ENCODE measurements at regions not wholly inside any gene's neighbourhood (a gene's known extent, or its start where the extent isn't known, plus 50 kb on each side); places are given as distances from the start of the nearest gene placed in this dataset.
"Not testable (repeated sequence)": the region's sequence is repeated elsewhere in the genome, so short reads cannot be mapped to it uniquely, and the experiment has no call there.

DNA sequence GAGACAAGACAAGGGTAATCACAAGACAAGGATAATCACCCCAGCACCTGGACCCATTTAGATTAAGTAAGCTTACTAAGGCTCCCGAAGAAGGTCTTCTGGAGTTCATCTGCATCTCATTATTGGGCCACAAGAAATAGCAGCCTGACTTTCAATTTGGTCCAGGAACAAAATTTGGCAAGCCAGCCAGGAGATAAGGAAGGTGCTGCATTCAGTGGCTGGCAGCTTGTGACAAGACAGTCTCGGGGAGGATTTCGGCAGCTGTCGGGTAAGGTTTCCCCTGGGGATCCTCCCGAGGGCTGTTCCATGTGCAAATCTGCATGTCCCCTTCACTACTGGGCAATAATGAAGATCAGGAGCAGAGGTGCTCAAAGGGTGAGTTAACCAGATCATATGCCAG, 195.2 kb downstream of the FCRL5 start:
- Histone ChIP-seq H3K36me3 (no peaks in the 10 kb centered on the region), H3K4me1 (ENCODE audit: control insufficient read depth in 1 of 2, low read depth in 2 of 2) (no peaks in the 10 kb centered on the region), H3K9me3 (no peaks in the 10 kb centered on the region), H3K27ac (no peak overlapping the region), H3K27me3 (replicated peaks; ENCODE audit: insufficient read depth) (no peaks in the 10 kb centered on the region), H3K4me3 (no peak overlapping the region)
- no peak for ATAC-seq (ENCODE audit: insufficient number of reproducible peaks, low FRiP score, low read depth)
- TF ChIP-seq, protein P1, sequence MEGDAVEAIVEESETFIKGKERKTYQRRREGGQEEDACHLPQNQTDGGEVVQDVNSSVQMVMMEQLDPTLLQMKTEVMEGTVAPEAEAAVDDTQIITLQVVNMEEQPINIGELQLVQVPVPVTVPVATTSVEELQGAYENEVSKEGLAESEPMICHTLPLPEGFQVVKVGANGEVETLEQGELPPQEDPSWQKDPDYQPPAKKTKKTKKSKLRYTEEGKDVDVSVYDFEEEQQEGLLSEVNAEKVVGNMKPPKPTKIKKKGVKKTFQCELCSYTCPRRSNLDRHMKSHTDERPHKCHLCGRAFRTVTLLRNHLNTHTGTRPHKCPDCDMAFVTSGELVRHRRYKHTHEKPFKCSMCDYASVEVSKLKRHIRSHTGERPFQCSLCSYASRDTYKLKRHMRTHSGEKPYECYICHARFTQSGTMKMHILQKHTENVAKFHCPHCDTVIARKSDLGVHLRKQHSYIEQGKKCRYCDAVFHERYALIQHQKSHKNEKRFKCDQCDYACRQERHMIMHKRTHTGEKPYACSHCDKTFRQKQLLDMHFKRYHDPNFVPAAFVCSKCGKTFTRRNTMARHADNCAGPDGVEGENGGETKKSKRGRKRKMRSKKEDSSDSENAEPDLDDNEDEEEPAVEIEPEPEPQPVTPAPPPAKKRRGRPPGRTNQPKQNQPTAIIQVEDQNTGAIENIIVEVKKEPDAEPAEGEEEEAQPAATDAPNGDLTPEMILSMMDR (IDR thresholded peaks at IDR 0.05) = no peak
- DNase-seq (ENCODE audit: low spot score) = no peak

DNA sequence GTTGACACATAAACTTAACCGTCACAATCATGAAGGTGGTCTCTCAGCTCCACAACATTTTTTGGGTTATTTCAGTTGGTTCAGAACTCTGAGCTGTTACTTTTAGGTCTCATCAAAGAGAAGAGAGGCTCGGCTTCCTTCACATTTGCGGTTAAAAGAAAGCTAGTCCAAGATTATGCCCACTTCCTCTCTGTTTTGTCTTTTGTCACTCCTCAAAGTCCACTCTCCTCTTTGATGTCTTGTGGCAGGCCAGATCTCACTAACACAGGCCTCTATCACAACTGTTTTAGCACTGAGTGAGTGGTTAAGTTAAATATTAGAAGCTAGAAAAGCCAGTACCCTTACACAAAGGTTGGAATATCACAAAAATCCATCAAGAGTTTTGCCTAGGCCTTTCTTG, 195.7 kb downstream of the FCRL5 start:
- Histone ChIP-seq H3K4me1 (ENCODE audit: control insufficient read depth in 1 of 2, low read depth in 2 of 2) (no peaks in the 10 kb centered on the region), H3K4me3 (no peak overlapping the region), H3K27ac (no peak overlapping the region), H3K9me3 (no peaks in the 10 kb centered on the region), H3K27me3 (replicated peaks; ENCODE audit: insufficient read depth) (no peaks in the 10 kb centered on the region), H3K36me3 (no peaks in the 10 kb centered on the region)
- DNase-seq (ENCODE audit: low spot score) (no peak), ATAC-seq (ENCODE audit: insufficient number of reproducible peaks, low FRiP score, low read depth) (no peak)
- TF ChIP-seq, protein P1 (IDR thresholded peaks at IDR 0.05) = no peak

DNA sequence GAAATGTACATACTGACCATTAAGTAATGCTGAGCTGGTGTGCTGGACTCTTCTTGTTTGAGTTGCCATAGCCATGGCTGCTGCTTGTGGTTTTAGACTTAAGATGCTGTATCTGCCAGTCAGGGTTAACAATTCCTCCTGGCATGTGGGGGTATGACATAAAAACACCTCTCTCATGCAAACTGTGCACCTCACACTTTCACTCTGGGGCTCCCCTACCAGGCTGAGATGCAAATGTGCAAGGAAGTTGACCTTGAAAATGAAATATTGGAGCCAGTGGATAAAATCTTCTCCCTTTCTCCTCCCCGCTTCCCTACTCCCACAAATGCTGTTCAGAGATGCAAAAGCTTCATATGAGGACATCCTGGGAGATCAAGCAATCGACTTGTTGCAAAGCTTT, 198.8 kb downstream of the FCRL5 start:
- ATAC-seq (ENCODE audit: insufficient number of reproducible peaks, low FRiP score, low read depth) (no peak), DNase-seq (ENCODE audit: low spot score) (no peak)
- H3K4me1 ChIP-seq (ENCODE audit: control insufficient read depth in 1 of 2, low read depth in 2 of 2) = no peaks in the 10 kb centered on the region
- H3K4me3 ChIP-seq = no peak overlapping the region
- no peaks in the 10 kb centered on the region for H3K9me3 ChIP-seq
- H3K27me3 ChIP-seq (replicated peaks; ENCODE audit: insufficient read depth) = no peaks in the 10 kb centered on the region
- no peaks in the 10 kb centered on the region for H3K36me3 ChIP-seq
- no peak overlapping the region for H3K27ac ChIP-seq
- TF ChIP-seq, protein P1 (IDR thresholded peaks at IDR 0.05) = no peak

DNA sequence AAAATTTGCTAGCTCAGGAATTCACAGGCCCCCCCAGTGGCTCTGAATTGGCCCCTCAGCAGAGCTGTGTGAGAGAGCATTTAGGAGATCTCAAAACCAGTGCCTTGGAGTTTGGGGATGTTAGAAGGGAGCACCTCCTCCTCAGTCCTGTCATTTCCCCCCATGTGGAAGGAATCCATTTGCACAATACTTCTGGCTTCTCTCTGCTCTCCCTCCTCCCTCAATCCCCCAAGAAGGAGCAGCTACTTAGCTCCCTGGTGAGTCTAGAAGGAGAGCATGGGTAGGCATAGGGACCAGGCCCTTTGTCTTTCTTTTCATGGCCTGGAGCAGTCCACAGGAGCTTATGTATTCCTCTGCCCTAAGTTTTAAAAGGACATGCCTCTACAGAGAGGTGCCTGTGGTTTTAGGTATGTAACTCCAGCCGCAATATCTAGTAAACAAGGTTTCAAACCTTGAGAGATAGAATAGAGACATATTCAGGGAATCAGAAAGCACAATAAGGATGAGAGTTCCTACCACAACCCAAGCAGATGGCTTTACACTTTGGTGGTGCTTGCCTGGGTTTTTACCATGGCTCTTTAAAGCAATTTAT, 199.4 kb downstream of the FCRL5 start:
- no peak overlapping the region for H3K4me3 ChIP-seq
- TF ChIP-seq, protein P1 (IDR thresholded peaks at IDR 0.05) = no peak
- no peaks in the 10 kb centered on the region for H3K4me1 ChIP-seq (ENCODE audit: control insufficient read depth in 1 of 2, low read depth in 2 of 2)
- no peaks in the 10 kb centered on the region for H3K36me3 ChIP-seq
- H3K9me3 ChIP-seq = no peaks in the 10 kb centered on the region
- no peak for DNase-seq (ENCODE audit: low spot score)
- no peak overlapping the region for H3K27ac ChIP-seq
- H3K27me3 ChIP-seq (replicated peaks; ENCODE audit: insufficient read depth) = no peaks in the 10 kb centered on the region
- ATAC-seq (ENCODE audit: insufficient number of reproducible peaks, low FRiP score, low read depth) = no peak

DNA sequence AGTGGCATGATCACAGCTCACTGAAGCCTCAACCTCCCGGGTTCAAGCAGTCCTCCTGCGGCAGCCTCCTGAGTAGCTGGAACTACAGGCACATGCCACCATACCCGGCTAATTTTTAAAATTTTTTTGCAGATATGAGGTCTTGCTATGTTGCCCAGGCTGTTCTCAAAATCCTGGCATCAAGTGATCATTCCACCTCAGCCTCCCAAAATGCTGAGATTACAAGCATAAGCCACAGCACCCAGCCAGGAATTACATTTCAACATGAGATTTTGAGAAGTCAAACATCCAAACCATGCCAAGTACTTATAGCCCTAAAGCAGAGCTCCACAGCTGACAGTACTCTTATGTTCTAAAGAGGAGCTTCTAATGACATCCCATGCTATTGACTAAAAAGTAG, 200.1 kb downstream of the FCRL5 start:
- DNase-seq (ENCODE audit: low spot score) = no peak
- H3K27ac ChIP-seq = no peak overlapping the region
- no peaks in the 10 kb centered on the region for H3K9me3 ChIP-seq
- H3K27me3 ChIP-seq (replicated peaks; ENCODE audit: insufficient read depth) = no peaks in the 10 kb centered on the region
- no peaks in the 10 kb centered on the region for H3K36me3 ChIP-seq
- TF ChIP-seq, protein P1 (IDR thresholded peaks at IDR 0.05) = no peak
- no peak overlapping the region for H3K4me3 ChIP-seq
- H3K4me1 ChIP-seq (ENCODE audit: control insufficient read depth in 1 of 2, low read depth in 2 of 2) = no peaks in the 10 kb centered on the region
- ATAC-seq (ENCODE audit: insufficient number of reproducible peaks, low FRiP score, low read depth) = no peak

DNA sequence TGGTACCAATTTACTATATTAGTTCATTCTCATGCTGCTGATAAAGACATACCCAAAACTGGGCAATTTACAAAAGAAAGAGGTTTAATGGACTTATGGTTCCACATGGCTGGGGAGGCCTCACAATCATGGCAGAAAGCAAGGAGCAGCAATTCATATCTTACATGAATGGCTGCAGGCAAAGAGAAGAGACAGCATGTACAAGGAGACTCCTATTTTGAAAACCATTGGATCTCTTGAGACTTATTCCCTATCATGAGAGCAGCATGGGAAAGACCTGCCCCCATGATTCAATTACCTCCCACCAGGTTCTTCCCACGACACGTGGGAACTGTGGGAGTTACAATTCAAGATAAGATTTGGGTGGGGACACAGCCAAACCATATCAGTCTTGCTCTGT, 200.5 kb downstream of the FCRL5 start:
- H3K4me3 ChIP-seq; H3K27ac ChIP-seq; H3K9me3 ChIP-seq; H3K27me3 ChIP-seq (replicated peaks; ENCODE audit: insufficient read depth); H3K36me3 ChIP-seq; H3K4me1 ChIP-seq (ENCODE audit: control insufficient read depth in 1 of 2, low read depth in 2 of 2); ATAC-seq (ENCODE audit: insufficient number of reproducible peaks, low FRiP score, low read depth); DNase-seq (ENCODE audit: low spot score): not testable (repeated sequence)

Data from thoracic aorta (tissue), 2 donors.